ENCODE measurements at regions not wholly inside any gene's neighbourhood (a gene's known extent, or its start where the extent isn't known, plus 50 kb on each side); places are given as distances from the start of the nearest gene placed in this dataset.
"Not testable (repeated sequence)": the region's sequence is repeated elsewhere in the genome, so short reads cannot be mapped to it uniquely, and the experiment has no call there.

- no peak for DNase-seq
These were observed 391.3 kb upstream of the GYPC start for GRCh38 chr2:126264625-126265024.

GRCh38 chr2:126269911-126270310 lies 386.0 kb upstream of the GYPC start:
- no peak for DNase-seq

- DNase-seq, result no peak
These were observed 385.4 kb upstream of the GYPC start for GRCh38 chr2:126270587-126270986.

- no peak for DNase-seq
These were observed 383.6 kb upstream of the GYPC start for GRCh38 chr2:126272401-126272800.

GRCh38 chr2:126275098-126275497 lies 380.9 kb upstream of the GYPC start:
- DNase-seq, result no peak

GRCh38 chr2:126276268-126276667 lies 379.7 kb upstream of the GYPC start:
- not testable (repeated sequence) for DNase-seq

- no peak for DNase-seq
These were observed 367.6 kb upstream of the GYPC start for GRCh38 chr2:126288362-126288761.

- not testable (repeated sequence) for DNase-seq
These were observed 362.0 kb upstream of the GYPC start for GRCh38 chr2:126293962-126294361.

- DNase-seq, result no peak
These were observed 356.4 kb upstream of the GYPC start for GRCh38 chr2:126299469-126299976.

- no peak for DNase-seq
These were observed 355.6 kb upstream of the GYPC start for GRCh38 chr2:126300348-126300747.

GRCh38 chr2:126302043-126302442 lies 353.9 kb upstream of the GYPC start:
- DNase-seq, result no peak

- DNase-seq, result no peak
These were observed 352.8 kb upstream of the GYPC start for GRCh38 chr2:126303113-126303512.

- DNase-seq, result no peak
These were observed 351.8 kb upstream of the GYPC start for GRCh38 chr2:126304154-126304553.

GRCh38 chr2:126306539-126306938 lies 349.4 kb upstream of the GYPC start:
- DNase-seq, result no peak

- DNase-seq, result no peak
These were observed 348.2 kb upstream of the GYPC start for GRCh38 chr2:126307740-126308139.

GRCh38 chr2:126309185-126309584 lies 346.8 kb upstream of the GYPC start:
- no peak for DNase-seq

- no peak for DNase-seq
These were observed 343.4 kb upstream of the GYPC start for GRCh38 chr2:126312579-126312978.

- DNase-seq, result no peak
These were observed 340.1 kb upstream of the GYPC start for GRCh38 chr2:126315828-126316227.

GRCh38 chr2:126317790-126318431 lies 338.0 kb upstream of the GYPC start:
- no peak for DNase-seq

- DNase-seq, result no peak
These were observed 333.6 kb upstream of the GYPC start for GRCh38 chr2:126322342-126322741.

- DNase-seq, result no peak
These were observed 330.8 kb upstream of the GYPC start for GRCh38 chr2:126325202-126325601.

- no peak for DNase-seq
These were observed 326.8 kb upstream of the GYPC start for GRCh38 chr2:126329173-126329572.

- DNase-seq, result no peak
These were observed 313.5 kb upstream of the GYPC start for GRCh38 chr2:126342457-126342856.

GRCh38 chr2:126343136-126343535 lies 312.8 kb upstream of the GYPC start:
- DNase-seq, result no peak

GRCh38 chr2:126344493-126344892 lies 311.5 kb upstream of the GYPC start:
- DNase-seq, result no peak

All from NCI-H524 treated with DMSO at 0.1 percent for 48 hours (cell line).